ENCODE measurements at regions not wholly inside any gene's neighbourhood (a gene's known extent, or its start where the extent isn't known, plus 50 kb on each side); places are given as distances from the start of the nearest gene placed in this dataset.

DNA sequence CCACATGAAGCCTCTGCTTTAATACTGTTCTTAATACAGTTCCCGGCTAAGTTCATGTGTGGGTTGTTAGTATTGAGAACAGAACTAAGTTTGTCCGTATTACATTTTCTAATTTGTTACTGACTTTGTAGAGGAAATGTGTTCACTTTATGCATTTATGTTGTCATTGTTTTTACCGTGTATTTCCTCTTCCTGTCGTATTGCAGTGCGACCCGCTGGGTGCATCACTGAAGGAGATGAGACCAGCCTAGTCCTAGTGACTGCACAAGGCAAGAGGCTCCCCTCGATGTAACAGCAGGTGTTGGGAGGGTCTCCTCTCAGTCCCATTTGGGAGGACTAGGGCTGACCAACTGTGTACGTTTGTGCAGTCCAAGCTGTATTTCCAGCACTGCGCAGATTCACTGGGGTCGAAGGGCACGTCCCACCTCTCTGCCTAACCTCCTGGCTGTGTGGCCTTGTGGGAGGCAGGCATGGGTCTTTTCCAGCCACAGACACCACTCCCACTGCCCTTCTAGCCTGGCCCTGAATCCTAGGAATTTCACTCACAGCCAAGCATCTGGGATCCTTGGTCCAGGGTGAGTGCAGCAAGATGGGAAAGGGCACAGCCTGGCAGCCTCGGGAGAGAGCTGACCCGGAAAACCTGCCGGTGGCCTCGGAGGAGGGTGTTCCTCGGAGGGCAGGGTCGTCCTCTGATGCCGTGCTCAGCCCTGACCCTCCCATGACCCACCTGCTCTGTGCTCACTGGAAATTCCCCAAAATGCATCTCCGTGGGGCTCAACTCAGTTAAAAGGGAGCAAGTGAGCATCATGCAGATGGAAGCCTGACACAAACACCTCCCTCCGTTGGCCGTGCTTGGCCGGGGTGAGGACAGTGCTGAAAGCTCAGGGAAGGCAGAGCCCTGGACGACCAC lies 63.9 kb upstream of the FAM20C start:
- TF ChIP-seq, protein P1, sequence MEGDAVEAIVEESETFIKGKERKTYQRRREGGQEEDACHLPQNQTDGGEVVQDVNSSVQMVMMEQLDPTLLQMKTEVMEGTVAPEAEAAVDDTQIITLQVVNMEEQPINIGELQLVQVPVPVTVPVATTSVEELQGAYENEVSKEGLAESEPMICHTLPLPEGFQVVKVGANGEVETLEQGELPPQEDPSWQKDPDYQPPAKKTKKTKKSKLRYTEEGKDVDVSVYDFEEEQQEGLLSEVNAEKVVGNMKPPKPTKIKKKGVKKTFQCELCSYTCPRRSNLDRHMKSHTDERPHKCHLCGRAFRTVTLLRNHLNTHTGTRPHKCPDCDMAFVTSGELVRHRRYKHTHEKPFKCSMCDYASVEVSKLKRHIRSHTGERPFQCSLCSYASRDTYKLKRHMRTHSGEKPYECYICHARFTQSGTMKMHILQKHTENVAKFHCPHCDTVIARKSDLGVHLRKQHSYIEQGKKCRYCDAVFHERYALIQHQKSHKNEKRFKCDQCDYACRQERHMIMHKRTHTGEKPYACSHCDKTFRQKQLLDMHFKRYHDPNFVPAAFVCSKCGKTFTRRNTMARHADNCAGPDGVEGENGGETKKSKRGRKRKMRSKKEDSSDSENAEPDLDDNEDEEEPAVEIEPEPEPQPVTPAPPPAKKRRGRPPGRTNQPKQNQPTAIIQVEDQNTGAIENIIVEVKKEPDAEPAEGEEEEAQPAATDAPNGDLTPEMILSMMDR (IDR thresholded peaks at IDR 0.05; ENCODE audit: low read depth, low read length, missing control alignments), result no peak
- no peak for DNase-seq (ENCODE audit: low read depth)
- no peak overlapping the region for H3K4me3 ChIP-seq (ENCODE audit: low read depth, low read length)
- in situ Hi-C loops (cut with HindIII; ENCODE audit: low sequenced_read_pairs), result no loop called here

DNA sequence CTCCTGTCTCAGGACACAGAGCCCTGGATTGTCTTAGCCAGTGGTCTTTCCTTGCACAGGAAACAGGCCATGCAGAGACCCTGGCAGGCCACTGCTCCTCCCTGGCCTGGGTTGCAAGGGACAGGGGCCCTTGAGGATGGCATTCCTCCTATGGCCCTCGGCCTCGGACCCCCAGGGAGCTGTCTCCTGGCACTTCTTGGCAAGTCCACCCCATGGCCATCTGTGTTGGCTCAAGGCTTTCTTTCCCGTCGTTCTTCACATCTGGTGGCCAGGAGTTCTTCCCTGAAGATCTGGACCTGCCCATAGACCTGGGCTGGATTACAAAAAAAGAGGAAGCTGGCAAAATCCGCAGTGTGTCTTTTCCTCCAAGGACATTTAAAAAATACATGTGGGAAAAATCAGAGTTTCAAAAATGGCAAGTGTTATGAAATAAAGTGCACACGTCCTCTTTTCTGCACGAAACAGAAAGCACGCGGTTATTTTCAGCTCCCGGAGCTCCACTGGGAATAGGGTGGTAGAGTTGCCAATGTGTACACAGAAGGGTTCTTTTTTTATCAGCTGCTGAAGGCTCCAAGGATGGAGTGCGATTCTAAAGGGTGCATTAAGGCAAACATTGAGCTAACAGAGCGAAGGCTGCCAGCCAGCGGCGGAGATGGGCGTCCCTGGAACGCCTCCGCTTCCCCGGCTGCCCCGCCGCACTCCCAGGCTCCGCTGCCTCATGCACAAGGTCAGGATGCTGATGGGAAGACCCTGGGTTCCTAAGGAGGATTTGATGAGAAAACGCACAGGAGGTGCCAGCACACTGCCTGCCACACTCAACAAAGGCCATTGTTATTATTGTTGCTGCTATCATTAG lies 62.8 kb upstream of the FAM20C start:
- in situ Hi-C loops (cut with HindIII; ENCODE audit: low sequenced_read_pairs), result no loop called here
- no peak overlapping the region for H3K4me3 ChIP-seq (ENCODE audit: low read depth, low read length)

DNA sequence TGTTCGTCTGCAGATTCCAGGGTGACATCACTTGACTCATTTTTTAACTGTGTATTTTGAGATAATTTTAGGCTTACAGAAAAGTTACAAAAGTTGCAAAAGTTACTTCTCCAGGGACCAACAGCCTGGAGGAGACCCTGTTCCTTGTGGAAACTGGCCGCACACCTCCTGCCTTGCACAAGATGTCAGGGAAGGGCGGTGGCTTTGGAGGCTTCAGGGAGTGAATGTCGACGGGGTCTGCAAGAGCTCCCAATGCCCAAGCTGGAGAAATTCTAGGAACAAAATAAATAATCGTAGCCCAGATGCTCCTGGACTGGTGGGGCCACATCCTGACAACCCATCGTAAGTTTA lies 62.2 kb upstream of the FAM20C start:
- TF ChIP-seq, protein P1 (IDR thresholded peaks at IDR 0.05; ENCODE audit: low read depth, low read length, missing control alignments), result no peak
- H3K4me3 ChIP-seq (ENCODE audit: low read depth, low read length), result no peak overlapping the region
- in situ Hi-C loops (cut with HindIII; ENCODE audit: low sequenced_read_pairs), result no loop called here
- no peak for DNase-seq (ENCODE audit: low read depth)

More for the DNA sequence above, 62.8 kb upstream of the FAM20C start:
- TF ChIP-seq, protein P1 (IDR thresholded peaks at IDR 0.05; ENCODE audit: low read depth, low read length, missing control alignments), result no peak
- no peak for DNase-seq (ENCODE audit: low read depth)

DNA sequence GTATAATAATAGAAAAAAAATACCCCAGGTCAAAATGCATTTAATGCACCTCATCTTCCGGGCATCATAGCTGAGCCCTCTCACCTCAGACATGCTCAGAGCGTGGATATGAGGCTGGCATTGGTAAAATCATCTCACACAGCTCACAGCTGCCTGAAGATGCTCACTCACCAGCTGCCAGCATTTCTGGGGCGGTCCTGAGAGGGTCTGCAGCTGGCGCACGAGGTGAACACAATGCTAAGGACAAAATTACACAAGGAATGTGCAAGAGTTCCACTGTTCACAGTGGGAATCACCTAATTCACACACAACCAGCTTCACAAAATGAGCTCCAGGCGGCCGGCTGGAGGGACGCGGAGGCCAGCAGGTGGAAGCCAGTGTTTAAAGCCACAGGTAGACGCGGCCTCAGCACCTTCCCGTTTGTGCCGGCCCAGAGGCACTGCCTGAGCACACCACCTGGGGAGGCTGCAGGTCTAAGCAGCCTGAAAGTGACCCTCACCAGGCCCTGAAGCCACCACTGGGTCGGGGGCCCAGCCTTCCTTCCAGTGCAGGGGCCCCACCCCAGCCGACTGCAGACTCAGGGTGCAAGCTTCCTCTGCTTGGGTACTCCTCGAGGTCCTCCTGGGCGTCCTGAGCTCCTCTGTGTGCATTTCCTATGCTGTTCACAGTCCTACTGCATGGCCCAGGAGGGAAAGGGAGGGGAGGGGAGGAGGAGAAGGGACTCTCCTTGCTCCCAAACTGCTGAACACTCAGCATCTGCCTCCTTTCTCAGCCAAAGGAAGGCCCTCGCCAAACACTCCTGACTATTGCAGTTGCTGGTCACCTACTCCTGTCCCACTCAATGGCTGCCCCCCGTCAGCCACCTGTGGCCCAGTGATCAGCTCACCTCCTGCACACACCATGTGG lies 61.2 kb upstream of the FAM20C start:
- TF ChIP-seq, protein P1 (IDR thresholded peaks at IDR 0.05; ENCODE audit: low read depth, low read length, missing control alignments), result no peak
- H3K4me3 ChIP-seq (ENCODE audit: low read depth, low read length), result no peak overlapping the region
- in situ Hi-C loops (cut with HindIII; ENCODE audit: low sequenced_read_pairs), result no loop called here
- DNase-seq (ENCODE audit: low read depth), result no peak

DNA sequence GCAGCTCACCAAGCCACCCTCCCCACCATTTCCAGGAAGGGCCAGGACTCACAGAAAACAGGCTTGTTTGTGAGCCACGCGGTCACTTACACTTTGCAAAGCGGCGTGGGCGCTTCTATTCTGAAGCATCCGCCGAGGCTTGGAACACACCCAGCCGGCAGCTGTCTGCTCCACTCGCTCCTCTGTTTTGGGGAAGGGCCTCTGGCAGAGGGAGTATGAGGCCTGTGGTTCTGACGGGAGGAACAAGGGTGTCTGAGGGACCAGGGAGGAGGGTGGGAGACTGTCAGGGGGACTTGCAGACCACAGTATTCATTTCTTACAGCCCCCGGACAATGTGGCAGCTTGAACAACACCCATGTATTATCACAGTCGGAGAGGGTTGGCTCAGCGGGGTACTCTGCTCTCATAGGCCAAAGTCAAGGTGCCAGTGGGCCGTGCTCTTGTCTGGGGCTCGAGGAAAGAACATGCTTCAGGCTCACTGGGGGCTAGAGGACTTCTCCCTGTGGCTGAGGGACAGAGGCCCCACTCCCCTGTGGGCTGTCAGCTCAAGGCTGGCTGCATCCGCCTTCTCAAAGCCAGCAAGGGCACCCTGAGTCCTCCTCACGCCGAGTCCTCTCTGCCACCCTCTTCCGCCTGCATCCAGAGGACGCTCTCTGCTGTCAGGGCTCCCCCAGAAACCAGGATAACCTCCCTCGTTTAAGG lies 60.4 kb upstream of the FAM20C start:
- TF ChIP-seq, protein P1 (IDR thresholded peaks at IDR 0.05; ENCODE audit: low read depth, low read length, missing control alignments), result no peak

More for the DNA sequence above, 60.4 kb upstream of the FAM20C start:
- H3K4me3 ChIP-seq (ENCODE audit: low read depth, low read length), result no peak overlapping the region
- no peak for DNase-seq (ENCODE audit: low read depth)
- in situ Hi-C loops (cut with HindIII; ENCODE audit: low sequenced_read_pairs), result no loop called here
